Activated CD8-positive, alpha-beta T cell treated with anti-CD3 and anti-CD28 coated beads, Interleukin-2, amount 10 ng/mL, durations not matched to agents 7 days and 5 days (primary cell): ENCODE measurements at regions not wholly inside any gene's neighbourhood (a gene's known extent, or its start where the extent isn't known, plus 50 kb on each side); places are given as distances from the start of the nearest gene placed in this dataset.

Experiments
- ATAC-seq: fragments of 150-1000 bp; cut with Tn5 transposase; one replicate; pipeline ENCODE4 v1.10.0; 2021; ENCODE audit warnings: moderate library complexity
- CTCF ChIA-PET: fragments of 350-600 bp; sonication (Branson Sonifier 250); formaldehyde crosslinking; loops from one replicate; lab custom pipeline; 2021; ENCODE audit warnings: antibody characterized with exemption; lab: Charles Lee
- POLR2A ChIA-PET: fragments of 350-600 bp; sonication (Branson Sonifier 250); formaldehyde crosslinking; loops from one replicate; lab custom pipeline; 2021; ENCODE audit warnings: antibody characterized with exemption; lab: Charles Lee
- DNase-seq: peaks from one replicate; pipeline ENCODE4 v3.0.0-alpha.2; 2020
- H3K27ac Mint-ChIP-seq: one replicate; pipeline ENCODE4 v1.8.0; 2021; ENCODE audit warnings: mild to moderate bottlenecking, mixed read lengths
- H3K27me3 Mint-ChIP-seq: one replicate; pipeline ENCODE4 v1.8.0; 2021; ENCODE audit warnings: low read depth, mixed read lengths
- H3K36me3 Mint-ChIP-seq: one replicate; pipeline ENCODE4 v1.8.0; 2021; ENCODE audit warnings: low read depth, mixed read lengths
- H3K4me1 Mint-ChIP-seq: one replicate; pipeline ENCODE4 v1.8.0; 2021; ENCODE audit warnings: low read depth, mixed read lengths
- H3K4me3 Mint-ChIP-seq: one replicate; pipeline ENCODE4 v1.8.0; 2021; ENCODE audit warnings: mild to moderate bottlenecking, mixed read lengths
- H3K9me3 Mint-ChIP-seq: one replicate; pipeline ENCODE4 v1.8.0; 2022; ENCODE audit warnings: mixed read lengths; ENCODE audit not compliant: insufficient read depth

- H3K27me3 Mint-ChIP-seq: peaks cover 15% of the 10 kb centered on the region
- no peak overlapping the region for H3K27ac Mint-ChIP-seq
- ATAC-seq: no peak
- H3K4me1 Mint-ChIP-seq: no peaks in the 10 kb centered on the region
- no peaks in the 10 kb centered on the region for H3K9me3 Mint-ChIP-seq
- CTCF ChIA-PET: no interaction called here
- H3K36me3 Mint-ChIP-seq: no peaks in the 10 kb centered on the region
- no peak overlapping the region for H3K4me3 Mint-ChIP-seq
- DNase-seq: no peak
- POLR2A ChIA-PET: no interaction called here
These were observed 134.8 kb downstream of the MREG start for GRCh38 chr2:215878476-215879063.

DNA sequence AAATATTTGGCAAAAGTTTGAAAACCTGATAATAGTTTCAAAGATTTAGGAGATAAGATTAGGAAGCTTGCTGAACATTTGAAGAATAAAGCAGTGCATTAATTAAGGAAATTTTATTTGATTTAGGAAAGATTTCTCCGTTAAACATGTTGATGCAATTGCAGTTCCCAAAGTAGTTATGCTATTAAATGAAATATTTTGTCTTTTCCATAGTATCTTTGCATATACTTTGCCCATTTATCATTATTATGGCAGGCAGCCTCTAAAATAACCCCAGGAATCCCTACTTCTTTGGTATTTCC is 136.5 kb downstream of the MREG start:
- DNase-seq (no peak), ATAC-seq (no peak)
- Mint-ChIP-seq H3K4me1 (no peaks in the 10 kb centered on the region), H3K27me3 (peaks cover 12% of the 10 kb centered on the region), H3K4me3 (no peak overlapping the region), H3K9me3 (no peaks in the 10 kb centered on the region), H3K36me3 (no peaks in the 10 kb centered on the region), H3K27ac (no peak overlapping the region)
- CTCF ChIA-PET: no interaction called here
- POLR2A ChIA-PET: no interaction called here

GRCh38 chr2:215876139-215876936 is 137.0 kb downstream of the MREG start:
- peaks cover 12% of the 10 kb centered on the region for H3K27me3 Mint-ChIP-seq
- H3K9me3 Mint-ChIP-seq: no peaks in the 10 kb centered on the region
- DNase-seq (no peak), ATAC-seq (no peak)
- ChIA-PET CTCF (interaction anchor here (1.0 kb wide), 1 partner anchor 44 kb away, joined by 3 read pairs; no protein-coding TSS in a partner anchor), POLR2A (no interaction called here)
- no peaks in the 10 kb centered on the region for H3K4me1 Mint-ChIP-seq
- H3K36me3 Mint-ChIP-seq: no peaks in the 10 kb centered on the region
- H3K4me3 Mint-ChIP-seq: no peak overlapping the region
- H3K27ac Mint-ChIP-seq: no peak overlapping the region

DNA sequence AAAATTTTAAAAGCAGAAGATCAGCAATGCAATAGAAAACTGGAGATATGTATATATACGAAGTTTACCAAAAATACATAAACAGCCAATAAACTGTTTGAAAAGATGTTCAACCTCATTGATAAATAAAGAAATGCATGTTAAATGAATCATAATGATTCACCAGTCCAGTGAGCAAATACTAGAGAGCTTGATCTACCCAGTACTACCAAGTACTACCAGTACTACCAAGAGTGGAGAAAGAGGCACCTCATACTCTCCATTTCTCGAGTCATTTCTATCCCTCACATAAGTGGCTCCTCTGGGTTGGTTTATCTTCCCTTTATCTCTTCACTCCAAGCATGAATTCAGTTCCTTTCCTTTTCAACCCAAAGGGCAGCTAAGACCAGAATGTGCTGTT is 138.9 kb downstream of the MREG start:
- POLR2A ChIA-PET: no interaction called here
- no peaks in the 10 kb centered on the region for H3K36me3 Mint-ChIP-seq

DNA sequence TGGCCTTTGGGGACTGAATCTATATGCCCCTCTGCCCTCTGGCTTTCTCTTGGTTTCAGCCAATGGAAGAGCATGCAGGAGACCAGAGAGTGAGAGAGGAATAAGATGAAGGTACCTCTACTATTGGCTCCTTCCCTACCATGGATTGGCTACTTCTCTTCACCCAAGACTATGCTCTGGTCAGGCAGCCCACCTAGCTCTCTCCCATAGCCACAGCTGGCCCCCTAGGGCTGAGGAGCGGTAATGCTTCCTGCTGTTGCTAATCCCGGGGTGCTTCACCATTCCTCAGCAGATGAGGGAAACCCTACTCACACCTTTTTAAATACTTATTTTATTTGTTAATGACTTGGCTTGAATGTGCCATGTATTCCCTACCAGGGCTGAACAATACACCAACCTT is 142.4 kb downstream of the MREG start:
- no peak for ATAC-seq
- Mint-ChIP-seq H3K36me3 (no peaks in the 10 kb centered on the region), H3K4me3 (no peak overlapping the region), H3K4me1 (no peaks in the 10 kb centered on the region), H3K27ac (no peak overlapping the region), H3K9me3 (no peaks in the 10 kb centered on the region), H3K27me3 (peaks cover 4% of the 10 kb centered on the region)
- no peak for DNase-seq
- ChIA-PET POLR2A (no interaction called here), CTCF (no interaction called here)

More for the DNA sequence above, 138.9 kb downstream of the MREG start:
- H3K27ac Mint-ChIP-seq: no peak overlapping the region
- DNase-seq: no peak
- H3K4me3 Mint-ChIP-seq: no peak overlapping the region
- CTCF ChIA-PET: no interaction called here
- ATAC-seq: no peak
- H3K4me1 Mint-ChIP-seq: no peaks in the 10 kb centered on the region
- peaks cover 12% of the 10 kb centered on the region for H3K27me3 Mint-ChIP-seq
- no peaks in the 10 kb centered on the region for H3K9me3 Mint-ChIP-seq

- Mint-ChIP-seq H3K27me3 (no peaks in the 10 kb centered on the region), H3K36me3 (no peaks in the 10 kb centered on the region), H3K4me3 (no peak overlapping the region), H3K9me3 (no peaks in the 10 kb centered on the region), H3K27ac (no peak overlapping the region), H3K4me1 (no peaks in the 10 kb centered on the region)
- DNase-seq (no peak), ATAC-seq (no peak)
- ChIA-PET CTCF (no interaction called here), POLR2A (no interaction called here)
These were observed 143.3 kb downstream of the MREG start for GRCh38 chr2:215870088-215870490.

DNA sequence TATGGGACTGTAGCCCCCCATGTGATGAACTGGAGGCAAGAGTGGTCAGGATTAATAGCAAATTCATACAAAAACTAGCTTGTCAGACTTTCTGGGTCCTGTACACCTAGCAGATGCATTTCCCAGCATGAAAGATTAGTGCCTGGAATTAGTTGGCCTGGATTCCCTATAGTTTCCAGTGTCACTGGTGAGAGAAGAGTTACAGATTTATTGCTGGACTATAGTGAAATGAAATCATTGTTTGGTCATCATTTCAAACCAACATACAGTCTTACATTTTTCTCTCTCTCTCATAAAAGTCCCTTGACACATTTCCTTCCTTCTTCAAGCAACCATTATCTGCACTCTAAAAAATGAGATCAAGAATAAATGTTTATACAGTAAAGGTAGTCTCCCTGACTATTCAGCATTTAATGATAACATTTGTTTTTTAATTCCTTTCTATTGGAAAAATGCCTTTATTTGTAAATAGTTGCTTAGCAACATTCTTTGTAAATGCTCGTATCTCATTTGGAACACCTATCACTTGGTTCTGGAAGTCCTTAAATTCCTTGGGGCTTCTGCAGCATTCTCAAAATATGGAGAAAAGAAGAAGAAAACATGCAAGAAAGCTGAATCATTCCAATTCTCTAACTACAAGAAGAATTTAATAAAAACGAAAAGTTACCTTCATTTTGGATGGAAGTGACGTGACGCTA is 144.4 kb downstream of the MREG start:
- no peaks in the 10 kb centered on the region for H3K9me3 Mint-ChIP-seq
- CTCF ChIA-PET: interaction anchor here (0.7 kb wide), 1 partner anchor 568 kb away, joined by 3 read pairs; no protein-coding TSS in a partner anchor
- no peak overlapping the region for H3K4me3 Mint-ChIP-seq
- H3K27me3 Mint-ChIP-seq: peaks cover 3% of the 10 kb centered on the region
- no peaks in the 10 kb centered on the region for H3K4me1 Mint-ChIP-seq
- no peak for ATAC-seq
- DNase-seq: no peak
- no peaks in the 10 kb centered on the region for H3K36me3 Mint-ChIP-seq
- POLR2A ChIA-PET: no interaction called here
- H3K27ac Mint-ChIP-seq: no peak overlapping the region

GRCh38 chr2:215866606-215867005 is 146.7 kb downstream of the MREG start:
- DNase-seq (no peak), ATAC-seq (no peak)
- CTCF ChIA-PET: no interaction called here
- H3K9me3 Mint-ChIP-seq: no peaks in the 10 kb centered on the region
- no peak overlapping the region for H3K27ac Mint-ChIP-seq
- peaks cover 3% of the 10 kb centered on the region for H3K27me3 Mint-ChIP-seq
- H3K36me3 Mint-ChIP-seq: no peaks in the 10 kb centered on the region
- no peaks in the 10 kb centered on the region for H3K4me1 Mint-ChIP-seq
- no peak overlapping the region for H3K4me3 Mint-ChIP-seq
- POLR2A ChIA-PET: no interaction called here

- POLR2A ChIA-PET: no interaction called here
- Mint-ChIP-seq H3K4me3 (no peak overlapping the region), H3K27ac (no peak overlapping the region), H3K27me3 (peaks cover 3% of the 10 kb centered on the region), H3K4me1 (no peaks in the 10 kb centered on the region), H3K36me3 (no peaks in the 10 kb centered on the region), H3K9me3 (no peaks in the 10 kb centered on the region)
- CTCF ChIA-PET: no interaction called here
- ATAC-seq (no peak), DNase-seq (no peak)
These were observed 149.7 kb downstream of the MREG start for GRCh38 chr2:215863687-215864086.

DNA sequence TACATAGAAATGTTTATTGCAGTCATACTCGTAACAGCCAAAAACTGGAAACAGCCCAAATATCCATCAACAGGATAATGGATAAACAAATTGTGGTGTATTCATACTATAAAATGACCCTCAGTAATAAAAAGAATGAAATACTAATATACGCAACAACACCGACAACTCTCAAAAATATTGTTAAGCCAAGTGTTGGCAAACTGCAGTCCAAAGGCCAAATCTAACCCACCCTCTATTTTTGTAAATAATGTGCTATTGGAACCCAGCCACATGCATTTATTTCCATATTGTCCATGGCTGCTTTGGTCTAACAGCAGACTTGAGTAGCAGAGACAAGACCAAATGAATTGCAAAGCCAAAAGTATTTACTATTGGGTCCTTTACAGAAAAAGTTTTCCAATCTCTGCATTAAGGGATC is 151.0 kb downstream of the MREG start:
- no peak overlapping the region for H3K4me3 Mint-ChIP-seq
- peaks cover 3% of the 10 kb centered on the region for H3K27me3 Mint-ChIP-seq
- CTCF ChIA-PET: no interaction called here
- no peaks in the 10 kb centered on the region for H3K36me3 Mint-ChIP-seq
- POLR2A ChIA-PET: no interaction called here
- no peaks in the 10 kb centered on the region for H3K9me3 Mint-ChIP-seq
- DNase-seq: no peak
- ATAC-seq: no peak
- no peaks in the 10 kb centered on the region for H3K4me1 Mint-ChIP-seq
- no peak overlapping the region for H3K27ac Mint-ChIP-seq

GRCh38 chr2:215861607-215862350 is 151.6 kb downstream of the MREG start:
- H3K4me3 Mint-ChIP-seq: no peak overlapping the region
- ChIA-PET CTCF (no interaction called here), POLR2A (no interaction called here)
- DNase-seq (no peak), ATAC-seq (no peak)
- no peaks in the 10 kb centered on the region for H3K36me3 Mint-ChIP-seq
- no peaks in the 10 kb centered on the region for H3K4me1 Mint-ChIP-seq
- peaks cover 6% of the 10 kb centered on the region for H3K27me3 Mint-ChIP-seq
- H3K27ac Mint-ChIP-seq: no peak overlapping the region
- no peaks in the 10 kb centered on the region for H3K9me3 Mint-ChIP-seq

GRCh38 chr2:215856080-215856479 is 157.3 kb downstream of the MREG start:
- no peak for ATAC-seq
- no peaks in the 10 kb centered on the region for H3K9me3 Mint-ChIP-seq
- H3K36me3 Mint-ChIP-seq: no peaks in the 10 kb centered on the region
- DNase-seq: no peak
- CTCF ChIA-PET: no interaction called here
- H3K4me3 Mint-ChIP-seq: no peak overlapping the region
- POLR2A ChIA-PET: no interaction called here
- H3K27ac Mint-ChIP-seq: no peak overlapping the region
- H3K27me3 Mint-ChIP-seq: peaks cover 2% of the 10 kb centered on the region
- no peaks in the 10 kb centered on the region for H3K4me1 Mint-ChIP-seq
